ENCODE measurements at regions not wholly inside any gene's neighbourhood (a gene's known extent, or its start where the extent isn't known, plus 50 kb on each side); places are given as distances from the start of the nearest gene placed in this dataset.

GRCh38 chr5:27315363-27316270, 277.2 kb upstream of the CDH9 start:
- Histone ChIP-seq H3K4me1 (ENCODE audit: low read length) (no peaks in the 10 kb centered on the region; the same call in 1 of the 2 replicates), H3K4me2 (ENCODE audit: low read length) (no peak overlapping the region)

DNA sequence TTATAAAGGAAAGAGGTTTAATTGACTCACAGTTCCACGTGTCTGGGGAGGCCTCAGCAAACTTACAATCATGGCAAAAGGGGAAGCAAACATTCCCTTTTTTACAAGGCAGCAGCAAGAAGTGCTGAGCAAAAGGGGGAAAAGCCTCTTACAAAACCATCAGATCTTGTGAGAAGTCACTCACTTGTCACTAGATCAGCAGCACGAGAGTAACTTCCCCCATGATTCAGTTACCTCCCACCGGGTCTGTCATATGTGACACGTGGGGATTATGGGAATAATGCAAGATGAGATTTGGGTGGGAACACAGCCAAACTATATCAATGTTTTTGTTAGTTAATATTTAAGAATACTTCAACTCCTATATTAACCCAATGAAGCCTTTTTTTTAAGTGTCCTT, 275.2 kb upstream of the CDH9 start:
- Histone ChIP-seq H3K9me3 (ENCODE audit: insufficient read depth, low read length) (no peaks in the 10 kb centered on the region), H3K36me3 (replicated peaks; ENCODE audit: low read depth, low read length) (no peaks in the 10 kb centered on the region), H3K4me3 (ENCODE audit: low read length) (no peak overlapping the region), H3K9ac (ENCODE audit: low read length) (no peak overlapping the region), H3K4me2 (ENCODE audit: low read length) (no peak overlapping the region), H2AFZ (ENCODE audit: low read depth, low read length) (no peak overlapping the region), H4K20me1 (ENCODE audit: insufficient read depth, low read length) (no peaks in the 10 kb centered on the region), H3K27ac (ENCODE audit: low read length) (no peak overlapping the region), H3K27me3 (ENCODE audit: low read depth, low read length) (no peaks in the 10 kb centered on the region), H3K79me2 (ENCODE audit: low read length) (no peaks in the 10 kb centered on the region), H3K4me1 (ENCODE audit: low read length) (no peaks in the 10 kb centered on the region; the same call in 1 of the 2 replicates)
- TF ChIP-seq EZH2phosphoT487 (IDR thresholded peaks at IDR 0.05; ENCODE audit: low read depth) = no peak
- no peak for TF ChIP-seq CTCF (IDR thresholded peaks at IDR 0.05; ENCODE audit: low read depth, low read length)

More at GRCh38 chr5:27315363-27316270, 277.2 kb upstream of the CDH9 start:
- Histone ChIP-seq H3K9ac (ENCODE audit: low read length) (no peak overlapping the region), H3K9me3 (ENCODE audit: insufficient read depth, low read length) (no peaks in the 10 kb centered on the region), H4K20me1 (ENCODE audit: insufficient read depth, low read length) (no peaks in the 10 kb centered on the region), H3K27ac (ENCODE audit: low read length) (no peak overlapping the region), H2AFZ (ENCODE audit: low read depth, low read length) (no peak overlapping the region), H3K27me3 (ENCODE audit: low read depth, low read length) (no peaks in the 10 kb centered on the region), H3K36me3 (replicated peaks; ENCODE audit: low read depth, low read length) (no peaks in the 10 kb centered on the region), H3K79me2 (ENCODE audit: low read length) (no peaks in the 10 kb centered on the region), H3K4me3 (ENCODE audit: low read length) (no peak overlapping the region)
- TF ChIP-seq CTCF (IDR thresholded peaks at IDR 0.05; ENCODE audit: low read depth, low read length) (no peak), EZH2phosphoT487 (IDR thresholded peaks at IDR 0.05; ENCODE audit: low read depth) (no peak)

GRCh38 chr5:27312291-27312893, 274.0 kb upstream of the CDH9 start:
- no peaks in the 10 kb centered on the region for H3K27me3 ChIP-seq (ENCODE audit: low read depth, low read length)
- no peaks in the 10 kb centered on the region for H3K36me3 ChIP-seq (replicated peaks; ENCODE audit: low read depth, low read length)
- H3K4me2 ChIP-seq (ENCODE audit: low read length) = no peak overlapping the region

More at GRCh38 chr5:27312291-27312893, 274.0 kb upstream of the CDH9 start:
- Histone ChIP-seq H3K27ac (ENCODE audit: low read length) (no peak overlapping the region), H4K20me1 (ENCODE audit: insufficient read depth, low read length) (no peaks in the 10 kb centered on the region), H3K4me3 (ENCODE audit: low read length) (no peak overlapping the region), H3K9ac (ENCODE audit: low read length) (no peak overlapping the region), H3K9me3 (ENCODE audit: insufficient read depth, low read length) (no peaks in the 10 kb centered on the region), H3K79me2 (ENCODE audit: low read length) (no peaks in the 10 kb centered on the region), H3K4me1 (ENCODE audit: low read length) (no peaks in the 10 kb centered on the region; the same call in 1 of the 2 replicates), H2AFZ (ENCODE audit: low read depth, low read length) (no peak overlapping the region)
- TF ChIP-seq CTCF (IDR thresholded peaks at IDR 0.05; ENCODE audit: low read depth, low read length) = no peak

Measured in OCI-LY3 (cell line).